Activated CD4-positive, alpha-beta T cell treated with anti-CD3 and anti-CD28 coated beads, Interleukin-2, amount 10 ng/mL, durations not matched to agents 24 days and 14 days (primary cell): ENCODE measurements at regions not wholly inside any gene's neighbourhood (a gene's known extent, or its start where the extent isn't known, plus 50 kb on each side); places are given as distances from the start of the nearest gene placed in this dataset.

ENCODE experiments used
- DNase-seq: peaks from one replicate; pipeline ENCODE4 v3.0.0; 2022
- H3K27ac Mint-ChIP-seq: one replicate; pipeline ENCODE4 v1.8.0; 2022; ENCODE audit warnings: mild to moderate bottlenecking, mixed read lengths
- H3K27me3 Mint-ChIP-seq: one replicate; pipeline ENCODE4 v1.8.0; 2022; ENCODE audit warnings: mixed read lengths
- H3K36me3 Mint-ChIP-seq: one replicate; pipeline ENCODE4 v1.8.0; 2022; ENCODE audit warnings: low read depth, mild to moderate bottlenecking, mixed read lengths
- H3K4me1 Mint-ChIP-seq: one replicate; pipeline ENCODE4 v1.8.0; 2021; ENCODE audit warnings: mixed read lengths
- H3K4me3 Mint-ChIP-seq: one replicate; pipeline ENCODE4 v1.8.0; 2022; ENCODE audit warnings: mild to moderate bottlenecking, moderate library complexity, mixed read lengths
- H3K9me3 Mint-ChIP-seq: one replicate; pipeline ENCODE4 v1.8.0; 2021; ENCODE audit warnings: mixed read lengths
- intact Hi-C: fragments of 100-400 bp; cut with micrococcal nuclease; formaldehyde crosslinking; loops from one replicate; pipeline ENCODE4 v1.15.1; 2023

GRCh38 chr9:118088090-118088489 is 383.9 kb downstream of the TLR4 start:
- intact Hi-C loops, result no loop called here
- H3K27me3 Mint-ChIP-seq, result no peaks in the 10 kb centered on the region
- H3K36me3 Mint-ChIP-seq, result no peaks in the 10 kb centered on the region
- H3K9me3 Mint-ChIP-seq, result no peaks in the 10 kb centered on the region
- H3K27ac Mint-ChIP-seq, result no peak overlapping the region
- no peaks in the 10 kb centered on the region for H3K4me1 Mint-ChIP-seq
- no peak overlapping the region for H3K4me3 Mint-ChIP-seq
- no peak for DNase-seq

- Mint-ChIP-seq H3K9me3 (no peaks in the 10 kb centered on the region), H3K4me3 (no peak overlapping the region), H3K36me3 (no peaks in the 10 kb centered on the region), H3K27me3 (no peaks in the 10 kb centered on the region), H3K4me1 (no peaks in the 10 kb centered on the region), H3K27ac (no peak overlapping the region)
- DNase-seq, result no peak
- intact Hi-C loops, result no loop called here
Measured at GRCh38 chr9:118091226-118091625, 387.0 kb downstream of the TLR4 start.

DNA sequence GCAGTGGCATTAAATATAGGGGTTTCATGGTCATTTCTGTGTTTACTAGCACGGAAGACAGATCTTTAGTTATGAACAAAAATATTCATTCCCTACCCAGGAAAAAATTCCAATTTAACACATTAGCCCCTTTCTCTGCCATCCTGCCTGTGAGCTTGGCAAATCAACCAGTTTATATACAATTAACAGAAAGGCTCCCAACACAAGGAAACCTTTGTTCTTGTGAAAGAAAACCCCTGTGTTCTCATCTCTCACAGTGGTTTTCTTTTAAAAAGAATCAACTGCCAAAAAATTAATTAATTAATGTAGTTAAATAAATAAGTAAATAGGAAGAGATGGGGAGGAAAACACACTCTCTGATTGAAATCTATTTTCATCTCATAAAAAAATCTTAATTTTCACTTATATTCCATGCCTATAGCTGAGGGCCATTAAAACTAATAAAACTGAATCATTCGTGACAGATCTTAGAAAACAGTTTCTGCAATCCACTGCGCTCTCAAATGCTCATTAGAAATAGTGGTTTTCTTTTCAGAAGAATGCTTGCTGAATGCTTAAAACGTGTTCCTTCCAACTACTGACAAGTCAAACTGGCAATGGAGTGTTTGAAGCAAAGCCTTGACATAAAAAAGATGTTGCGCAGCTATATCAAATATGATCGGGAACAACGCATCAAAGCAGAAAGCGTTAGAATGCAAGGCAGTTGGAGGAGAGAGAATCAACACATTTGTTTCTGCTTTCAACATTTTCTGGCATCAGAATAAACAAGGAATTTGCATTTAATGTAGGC is 387.7 kb downstream of the TLR4 start:
- no peaks in the 10 kb centered on the region for H3K27me3 Mint-ChIP-seq
- no peaks in the 10 kb centered on the region for H3K36me3 Mint-ChIP-seq
- no peak overlapping the region for H3K4me3 Mint-ChIP-seq
- no peak for DNase-seq
- no peak overlapping the region for H3K27ac Mint-ChIP-seq
- intact Hi-C loops, result no loop called here
- H3K4me1 Mint-ChIP-seq, result no peaks in the 10 kb centered on the region
- H3K9me3 Mint-ChIP-seq, result no peaks in the 10 kb centered on the region

- no peak for DNase-seq
- Mint-ChIP-seq H3K4me1 (no peaks in the 10 kb centered on the region), H3K4me3 (no peak overlapping the region), H3K36me3 (no peaks in the 10 kb centered on the region), H3K27ac (no peak overlapping the region), H3K9me3 (no peaks in the 10 kb centered on the region), H3K27me3 (no peaks in the 10 kb centered on the region)
- intact Hi-C loops, result no loop called here
Measured at GRCh38 chr9:118094387-118094786, 390.2 kb downstream of the TLR4 start.

DNA sequence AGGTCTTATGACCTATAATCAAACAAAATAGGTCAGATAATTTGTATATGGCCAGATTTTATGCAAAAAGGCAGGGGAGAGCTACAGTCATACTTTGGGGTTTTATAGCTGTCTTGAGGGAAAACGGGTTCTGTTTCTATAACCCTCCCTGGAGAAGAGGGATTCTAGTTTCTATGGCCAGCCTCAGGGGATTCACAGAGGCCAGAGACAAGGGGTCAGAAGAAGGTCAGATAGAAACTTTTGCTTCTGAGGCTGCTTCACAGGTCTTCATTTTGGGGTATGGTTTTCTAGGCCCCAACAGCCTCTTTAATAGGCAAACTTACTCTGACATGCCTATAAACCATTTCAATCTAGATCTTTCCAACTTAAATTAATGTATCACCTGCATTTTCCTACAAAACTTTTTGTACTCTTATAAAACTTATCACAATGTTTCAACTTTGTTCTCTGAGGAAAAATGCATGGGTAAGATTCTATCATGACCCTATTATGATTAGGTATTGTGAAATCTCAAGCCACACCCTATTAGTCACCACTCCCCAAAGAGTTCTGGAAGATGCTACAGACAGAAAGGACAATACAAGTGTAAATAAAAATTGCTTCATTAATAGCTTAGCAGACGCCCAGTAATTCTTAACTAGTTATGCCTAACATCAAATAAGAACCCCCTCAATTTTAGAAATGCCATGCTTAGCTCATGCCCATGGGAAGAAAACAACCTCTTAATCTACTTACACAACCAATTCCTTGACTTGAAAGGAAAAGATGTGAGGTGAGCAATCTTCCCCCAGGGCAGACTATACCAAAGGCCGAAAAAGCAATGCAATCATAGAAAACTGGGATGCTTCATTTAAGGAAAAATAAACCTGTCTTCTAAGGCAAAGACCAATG is 396.6 kb downstream of the TLR4 start:
- Mint-ChIP-seq H3K4me1 (no peaks in the 10 kb centered on the region), H3K9me3 (no peaks in the 10 kb centered on the region)
- intact Hi-C loops, result no loop called here

GRCh38 chr9:118104363-118104762 is 400.2 kb downstream of the TLR4 start:
- H3K4me1 Mint-ChIP-seq, result no peaks in the 10 kb centered on the region
- no peaks in the 10 kb centered on the region for H3K9me3 Mint-ChIP-seq
- no peak overlapping the region for H3K4me3 Mint-ChIP-seq
- DNase-seq, result no peak
- H3K36me3 Mint-ChIP-seq, result no peaks in the 10 kb centered on the region
- no peaks in the 10 kb centered on the region for H3K27me3 Mint-ChIP-seq
- no peak overlapping the region for H3K27ac Mint-ChIP-seq
- intact Hi-C loops, result no loop called here

More for the DNA sequence above, 396.6 kb downstream of the TLR4 start:
- no peak for DNase-seq
- Mint-ChIP-seq H3K27ac (no peak overlapping the region), H3K4me3 (no peak overlapping the region), H3K27me3 (no peaks in the 10 kb centered on the region), H3K36me3 (no peaks in the 10 kb centered on the region)

DNA sequence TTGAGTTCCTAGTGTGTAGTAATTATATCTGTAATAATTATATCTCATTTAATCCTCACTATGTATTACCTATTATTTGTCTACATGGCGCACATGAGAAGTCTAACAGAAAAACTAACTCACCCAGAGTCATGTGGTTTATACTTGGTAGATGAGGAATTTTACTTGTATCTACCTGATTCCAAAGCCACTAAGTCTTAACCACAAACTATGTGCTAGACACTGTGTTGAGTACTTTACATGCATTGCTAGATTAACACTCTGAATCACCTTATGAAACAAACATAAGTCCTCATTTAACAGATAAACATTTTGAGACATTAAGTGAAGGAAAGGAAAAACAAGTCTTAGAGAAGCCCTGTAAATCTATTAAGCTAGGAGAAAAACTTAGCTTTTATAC is 404.8 kb downstream of the TLR4 start:
- H3K27me3 Mint-ChIP-seq, result no peaks in the 10 kb centered on the region
- intact Hi-C loops, result no loop called here
- H3K9me3 Mint-ChIP-seq, result no peaks in the 10 kb centered on the region
- H3K27ac Mint-ChIP-seq, result no peak overlapping the region
- H3K4me1 Mint-ChIP-seq, result no peaks in the 10 kb centered on the region
- H3K4me3 Mint-ChIP-seq, result no peak overlapping the region
- H3K36me3 Mint-ChIP-seq, result no peaks in the 10 kb centered on the region
- DNase-seq, result no peak

- H3K27ac Mint-ChIP-seq, result no peak overlapping the region
- DNase-seq, result no peak
- intact Hi-C loops, result no loop called here
- no peak overlapping the region for H3K4me3 Mint-ChIP-seq
- H3K4me1 Mint-ChIP-seq, result no peaks in the 10 kb centered on the region
- no peaks in the 10 kb centered on the region for H3K9me3 Mint-ChIP-seq
- H3K27me3 Mint-ChIP-seq, result no peaks in the 10 kb centered on the region
- H3K36me3 Mint-ChIP-seq, result no peaks in the 10 kb centered on the region
Measured at GRCh38 chr9:118109542-118109941, 405.3 kb downstream of the TLR4 start.

DNA sequence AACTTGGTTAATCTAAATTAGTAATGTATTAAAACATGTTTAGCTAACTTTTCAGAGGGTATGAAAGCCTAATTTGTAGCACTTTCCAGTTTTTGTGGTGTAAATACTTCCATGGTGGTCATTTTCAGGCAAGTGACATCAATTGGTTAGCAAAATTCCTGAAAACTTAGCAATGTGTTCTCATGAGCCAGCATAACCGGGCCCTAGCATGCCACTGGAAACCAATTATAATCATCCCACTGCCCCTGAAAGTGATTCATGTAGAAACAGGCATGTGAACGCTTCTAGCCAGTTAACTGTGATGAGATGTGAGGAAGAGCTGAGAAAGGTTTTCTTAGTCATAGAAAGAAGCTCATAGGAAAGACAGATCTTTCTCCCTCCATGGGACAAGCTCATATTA is 417.2 kb downstream of the TLR4 start:
- no peak for DNase-seq
- no peaks in the 10 kb centered on the region for H3K36me3 Mint-ChIP-seq
- no peak overlapping the region for H3K4me3 Mint-ChIP-seq
- no peak overlapping the region for H3K27ac Mint-ChIP-seq
- no peaks in the 10 kb centered on the region for H3K9me3 Mint-ChIP-seq
- intact Hi-C loops, result no loop called here
- no peaks in the 10 kb centered on the region for H3K27me3 Mint-ChIP-seq
- H3K4me1 Mint-ChIP-seq, result no peaks in the 10 kb centered on the region

GRCh38 chr9:118128313-118128712 is 424.1 kb downstream of the TLR4 start:
- Mint-ChIP-seq H3K4me3 (no peak overlapping the region), H3K9me3 (no peaks in the 10 kb centered on the region), H3K27ac (no peak overlapping the region), H3K4me1 (no peaks in the 10 kb centered on the region), H3K36me3 (no peaks in the 10 kb centered on the region), H3K27me3 (no peaks in the 10 kb centered on the region)
- DNase-seq, result no peak
- intact Hi-C loops, result no loop called here

GRCh38 chr9:118129541-118129940 is 425.3 kb downstream of the TLR4 start:
- Mint-ChIP-seq H3K9me3 (no peaks in the 10 kb centered on the region), H3K27ac (no peak overlapping the region), H3K27me3 (no peaks in the 10 kb centered on the region), H3K36me3 (no peaks in the 10 kb centered on the region), H3K4me1 (no peaks in the 10 kb centered on the region), H3K4me3 (no peak overlapping the region)
- intact Hi-C loops, result no loop called here
- no peak for DNase-seq

- Mint-ChIP-seq H3K9me3 (peaks cover 3% of the 10 kb centered on the region), H3K27ac (no peak overlapping the region), H3K36me3 (no peaks in the 10 kb centered on the region), H3K27me3 (no peaks in the 10 kb centered on the region), H3K4me1 (no peaks in the 10 kb centered on the region), H3K4me3 (no peak overlapping the region)
- intact Hi-C loops, result no loop called here
- DNase-seq, result no peak
Measured at GRCh38 chr9:118148990-118149389, 444.8 kb downstream of the TLR4 start.

GRCh38 chr9:118156846-118157245 is 452.6 kb downstream of the TLR4 start:
- Mint-ChIP-seq H3K9me3 (no peaks in the 10 kb centered on the region), H3K4me3 (no peak overlapping the region), H3K36me3 (no peaks in the 10 kb centered on the region), H3K27me3 (no peaks in the 10 kb centered on the region), H3K27ac (no peak overlapping the region), H3K4me1 (no peaks in the 10 kb centered on the region)
- DNase-seq, result no peak
- intact Hi-C loops, result no loop called here

DNA sequence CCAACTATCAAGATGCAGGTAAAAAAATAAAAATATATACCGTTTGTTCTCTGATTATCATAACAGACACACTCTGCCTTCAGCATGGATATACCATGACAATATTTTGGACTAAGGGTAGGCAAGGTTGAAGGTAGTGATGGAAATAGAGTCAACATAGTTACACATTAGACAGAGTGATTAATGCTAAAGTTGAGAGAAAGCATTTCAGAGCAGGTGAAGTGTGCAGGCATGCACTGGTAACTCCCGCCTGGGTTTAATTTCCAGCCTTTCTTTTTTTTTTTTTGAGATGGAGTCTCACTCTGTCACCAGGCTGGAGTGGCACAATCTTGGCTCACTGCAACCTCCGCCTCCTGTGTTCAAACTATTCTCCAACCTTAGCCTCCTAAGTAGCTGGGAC is 458.5 kb downstream of the TLR4 start:
- H3K9me3 Mint-ChIP-seq, result no peaks in the 10 kb centered on the region
- intact Hi-C loops, result no loop called here
- H3K27me3 Mint-ChIP-seq, result no peaks in the 10 kb centered on the region
- no peak overlapping the region for H3K27ac Mint-ChIP-seq
- H3K4me1 Mint-ChIP-seq, result no peaks in the 10 kb centered on the region
- DNase-seq, result no peak
- no peaks in the 10 kb centered on the region for H3K36me3 Mint-ChIP-seq
- H3K4me3 Mint-ChIP-seq, result no peak overlapping the region
